Stimulated activated CD8-positive, alpha-beta memory T cell treated with anti-CD3 and anti-CD28 coated beads, Interleukin-12 subunit alpha, Interleukin-12 subunit beta, amount 100 ng/mL, for 1 hour (primary cell): ENCODE measurements at regions not wholly inside any gene's neighbourhood (a gene's known extent, or its start where the extent isn't known, plus 50 kb on each side); places are given as distances from the start of the nearest gene placed in this dataset.

Experiments used
- DNase-seq: peaks from one replicate; pipeline ENCODE4 v3.0.0-alpha.2; 2020; ENCODE audit warnings: low read depth

GRCh38 chr9:96038271-96038670, 162.8 kb downstream of the ERCC6L2 start:
- no peak for DNase-seq

DNA sequence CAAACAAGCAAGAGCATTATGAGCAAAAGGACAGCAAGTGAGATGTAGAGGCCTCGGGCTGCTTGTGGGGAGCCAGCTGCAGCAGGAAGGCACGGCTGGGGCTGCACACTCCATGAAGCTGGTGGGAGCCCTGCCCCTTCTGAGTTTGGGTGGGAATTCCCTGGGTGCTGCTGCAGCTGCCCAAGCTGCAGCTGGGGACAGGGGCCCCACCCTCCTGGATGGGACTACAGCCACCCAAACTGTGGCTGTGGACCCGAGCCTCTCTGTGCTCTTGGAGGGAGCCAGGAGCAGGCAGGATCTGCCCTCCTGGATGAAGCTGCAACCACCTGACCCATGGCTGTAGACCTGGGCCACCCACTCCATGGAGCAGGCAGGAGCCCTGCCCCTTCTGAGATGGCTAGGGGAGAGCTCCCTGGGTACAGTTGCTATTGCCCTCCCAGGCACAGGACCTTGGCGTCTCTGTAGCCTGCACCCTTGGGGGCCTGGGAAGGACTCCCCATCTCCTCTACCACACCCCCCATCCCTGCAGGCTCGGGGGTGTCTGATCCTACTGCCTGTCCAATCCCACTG, 159.1 kb downstream of the ERCC6L2 start:
- no peak for DNase-seq

GRCh38 chr9:96033896-96034295, 158.4 kb downstream of the ERCC6L2 start:
- no peak for DNase-seq

- DNase-seq: no peak
These were observed 156.5 kb downstream of the ERCC6L2 start for GRCh38 chr9:96031916-96032534.

DNA sequence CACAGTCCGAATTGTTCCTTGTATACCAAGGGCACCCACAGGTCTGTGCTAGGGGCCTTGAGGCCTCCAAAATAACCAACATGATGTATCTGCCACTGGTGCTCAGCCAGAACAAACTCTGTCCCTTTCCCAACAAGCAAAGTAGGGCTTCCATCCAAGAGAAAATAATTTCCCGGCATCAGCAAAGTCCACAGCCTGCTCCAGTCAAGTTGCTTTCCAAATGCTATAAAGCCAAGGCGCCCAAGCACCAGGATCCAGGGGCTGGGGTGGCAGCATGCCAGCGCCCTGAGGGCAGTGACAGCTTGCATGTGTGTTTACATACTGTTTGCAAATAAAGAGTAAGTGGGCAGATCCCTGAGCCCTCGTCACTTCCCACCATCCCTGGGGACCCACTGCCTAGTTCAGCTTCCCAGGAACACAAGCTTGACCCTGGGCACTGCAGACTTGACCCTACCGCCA, 155.9 kb downstream of the ERCC6L2 start:
- no peak for DNase-seq

DNA sequence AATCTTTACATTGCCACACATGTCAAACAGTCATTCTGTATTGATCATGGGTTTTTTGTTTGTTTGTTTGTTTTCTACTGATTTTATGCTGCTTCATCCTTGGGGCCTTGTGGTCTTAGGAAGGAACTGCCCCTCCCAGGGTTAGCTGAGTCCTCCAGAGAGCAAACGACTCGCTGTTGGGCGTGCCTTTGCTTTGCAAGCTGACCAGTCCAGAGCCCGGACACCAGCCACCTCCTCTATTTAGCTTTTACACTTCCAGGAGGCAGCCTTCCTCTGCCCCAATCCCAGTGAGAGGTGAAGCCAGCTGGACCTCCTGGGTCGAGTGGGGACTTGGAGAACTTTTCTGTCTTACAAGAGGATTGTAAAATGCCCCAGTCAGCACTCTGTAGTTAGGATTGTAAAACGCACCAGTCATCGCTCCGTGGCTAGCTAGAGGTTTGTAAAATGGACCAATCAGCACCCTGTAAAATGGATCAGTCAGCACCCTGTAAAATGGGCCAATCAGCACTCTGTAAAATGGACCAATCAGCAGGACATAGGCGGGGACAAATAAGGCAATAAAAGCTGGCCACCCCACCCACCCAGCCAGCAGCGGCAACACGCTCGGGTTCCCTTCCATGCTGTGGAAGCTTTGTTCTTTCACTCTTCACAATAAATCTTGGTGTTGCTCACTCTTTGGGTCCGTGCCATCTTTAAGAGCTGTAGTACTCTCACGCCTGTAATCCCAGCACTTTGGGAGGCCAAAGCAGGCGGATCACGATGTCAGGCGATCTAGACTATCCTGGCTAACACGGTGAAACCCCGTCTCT, 154.4 kb downstream of the ERCC6L2 start:
- DNase-seq: no peak

DNA sequence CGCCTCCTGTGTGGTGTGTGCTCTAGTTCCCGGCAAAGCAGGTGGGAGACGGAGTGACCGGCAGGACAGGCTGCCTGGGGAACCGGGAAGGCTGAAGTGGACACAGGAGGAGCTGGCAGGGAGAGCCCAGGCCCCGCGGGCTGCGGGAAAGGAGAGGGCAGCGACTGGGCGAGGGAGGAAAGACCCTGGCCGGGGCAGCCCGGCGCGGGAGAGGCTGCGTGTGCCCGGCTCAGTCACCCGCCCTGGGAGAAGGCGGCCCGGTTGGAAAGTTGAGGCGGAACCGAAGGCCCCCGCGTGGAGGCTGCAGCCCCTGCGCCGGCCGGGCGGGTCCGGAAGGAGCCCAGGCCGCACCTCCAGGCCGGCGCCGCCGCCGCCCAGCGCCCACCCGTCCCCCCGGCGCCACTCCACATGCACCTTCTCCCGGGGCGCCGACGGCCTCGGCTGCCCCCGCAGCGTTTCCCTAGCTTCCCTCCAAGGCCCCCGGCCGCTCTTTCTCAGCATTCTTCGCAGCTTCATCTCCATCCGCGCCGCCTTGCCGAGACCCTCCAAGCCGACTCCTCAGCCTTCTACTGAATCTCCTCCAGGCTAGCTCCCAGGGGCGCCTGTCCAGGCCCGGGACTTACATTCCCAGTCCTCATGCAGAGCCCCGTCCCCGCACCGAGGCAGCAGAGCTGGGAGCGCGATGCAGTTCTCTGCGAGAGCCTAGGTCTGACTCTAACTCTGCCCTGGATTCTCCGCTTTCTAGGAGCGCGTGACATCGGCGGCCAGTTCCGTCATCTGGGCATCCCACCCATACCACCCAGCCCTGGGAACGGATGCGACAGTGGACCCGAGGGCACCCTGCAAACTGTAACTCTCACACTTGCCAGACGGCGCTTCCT, 152.0 kb downstream of the ERCC6L2 start:
- no peak for DNase-seq

DNA sequence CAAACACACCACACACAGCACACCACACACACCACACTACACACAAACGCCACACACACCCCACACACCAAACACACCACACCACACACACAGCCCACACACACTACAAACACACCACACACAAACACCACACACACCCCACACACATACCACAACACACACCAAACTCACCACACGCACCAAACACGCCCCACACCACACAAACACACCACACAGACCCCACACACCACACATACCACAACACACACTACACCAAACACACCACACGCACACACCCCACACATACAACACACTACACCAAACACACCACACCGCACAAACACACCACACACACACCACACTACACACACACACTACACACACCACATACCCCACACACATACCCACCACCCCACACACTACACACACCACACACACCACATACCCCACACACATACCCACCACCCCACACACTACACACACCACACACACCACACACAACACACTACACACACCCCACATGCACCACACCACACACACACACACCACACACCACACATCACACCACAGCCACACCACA, 151.2 kb downstream of the ERCC6L2 start:
- no peak for DNase-seq

DNA sequence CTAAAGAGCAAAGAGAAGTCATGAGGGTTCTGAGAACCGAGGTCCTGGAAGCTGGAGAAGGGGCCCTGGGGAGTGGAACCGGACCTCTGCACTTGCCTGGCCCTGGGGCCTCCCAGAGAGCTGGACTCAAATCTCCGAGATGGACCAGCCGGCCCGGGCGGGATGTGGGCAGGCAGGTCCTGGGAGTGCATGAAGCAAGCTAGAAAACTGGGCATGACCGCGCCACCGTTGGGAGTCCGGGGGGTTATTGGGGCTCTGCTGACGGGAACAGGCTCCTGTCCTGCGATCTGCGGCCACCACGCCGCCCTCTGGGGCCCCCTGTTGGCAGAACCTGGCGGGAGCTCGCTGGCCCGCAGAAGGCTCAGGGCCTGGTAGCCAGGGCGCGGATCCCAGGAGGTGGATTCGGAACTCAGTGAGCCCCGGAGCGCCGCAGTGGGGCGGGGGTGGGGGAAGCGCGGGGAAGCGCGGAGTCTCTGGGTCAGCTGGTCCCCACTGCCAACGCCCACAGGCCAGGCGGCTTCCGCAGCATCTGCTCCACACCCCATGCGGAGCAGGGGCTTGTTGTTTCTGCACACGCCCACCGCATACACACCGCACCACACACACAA, 150.6 kb downstream of the ERCC6L2 start:
- DNase-seq: no peak

- no peak for DNase-seq
These were observed 148.0 kb downstream of the ERCC6L2 start for GRCh38 chr9:96023486-96023885.

DNA sequence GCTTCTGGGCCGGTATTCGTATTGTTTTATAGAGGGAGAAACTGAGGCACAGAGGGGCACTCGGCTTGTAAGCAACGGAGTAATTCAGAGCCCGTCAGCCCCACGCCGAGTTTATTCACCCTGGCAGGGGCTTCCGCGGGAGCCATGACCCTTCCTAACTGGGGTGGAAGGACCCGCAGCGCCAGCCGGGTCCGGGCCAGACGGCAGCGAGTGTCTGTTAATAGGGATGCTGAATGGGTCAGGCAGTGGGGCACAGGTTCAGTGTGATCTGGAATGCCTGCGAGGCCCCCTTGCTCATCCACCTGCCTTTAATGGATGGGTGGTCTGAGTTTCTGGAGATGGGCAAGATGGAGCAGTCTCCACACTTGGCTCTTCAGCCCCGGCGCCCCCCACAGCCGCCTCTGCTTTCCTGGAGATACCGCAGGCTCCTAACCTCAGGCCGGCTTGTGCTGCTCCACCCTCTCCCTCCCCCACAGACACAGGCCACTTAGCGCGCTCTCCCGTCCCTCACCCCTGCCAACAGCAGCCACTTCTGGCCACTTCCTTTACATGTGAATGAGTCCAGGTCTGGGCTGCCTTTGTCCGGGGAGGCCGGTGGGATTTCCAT, 147.1 kb downstream of the ERCC6L2 start:
- DNase-seq: no peak

- DNase-seq: no peak
These were observed 146.3 kb downstream of the ERCC6L2 start for GRCh38 chr9:96021551-96022444.

- DNase-seq: no peak
These were observed 145.5 kb downstream of the ERCC6L2 start for GRCh38 chr9:96020792-96021550.

- no peak for DNase-seq
These were observed 144.9 kb downstream of the ERCC6L2 start for GRCh38 chr9:96020300-96020791.
